ENCODE measurements at regions not wholly inside any gene's neighbourhood (a gene's known extent, or its start where the extent isn't known, plus 50 kb on each side); places are given as distances from the start of the nearest gene placed in this dataset.

GRCh38 chr2:43158259-43158880, 68.0 kb downstream of the ZFP36L2 start:
- H3K4me1 ChIP-seq (ENCODE audit: insufficient read depth), result no peaks in the 10 kb centered on the region
- DNase-seq (ENCODE audit: low spot score), result no peak

GRCh38 chr2:43157506-43158246, 68.7 kb downstream of the ZFP36L2 start:
- Histone ChIP-seq H3K36me3 (ENCODE audit: insufficient read depth) (no peaks in the 10 kb centered on the region), H3K27me3 (ENCODE audit: insufficient read depth) (no peaks in the 10 kb centered on the region), H3F3A (replicated peaks; ENCODE audit: low read depth) (no peaks in the 10 kb centered on the region), H3K4me2 (no peak overlapping the region), H3K9me2 (ENCODE audit: insufficient read depth) (no peaks in the 10 kb centered on the region), H3K4me3 (no peak overlapping the region), H2AFZ (no peak overlapping the region), H4K20me1 (replicated peaks; ENCODE audit: insufficient read depth) (no peaks in the 10 kb centered on the region), H3K27ac (ENCODE audit: low read depth) (no peak overlapping the region), H3K4me1 (ENCODE audit: insufficient read depth) (peaks cover 5% of the 10 kb centered on the region; the same call in 1 of the 2 replicates), H3K79me2 (replicated peaks; ENCODE audit: insufficient read depth) (no peaks in the 10 kb centered on the region)
- no peak overlapping the region for H3K4me3 Mint-ChIP-seq
- H3K27ac Mint-ChIP-seq, result 0 out of 2 replicates have a peak overlapping the region, but pooled peaks have one; percentile 47
- peaks cover 20% of the 10 kb centered on the region for H3K4me1 Mint-ChIP-seq
- H3K9me3 Mint-ChIP-seq, result no peaks in the 10 kb centered on the region
- ATAC-seq (no peak; the same call in 2 of the 3 replicates), DNase-seq (ENCODE audit: low spot score) (no peak)
- no peaks in the 10 kb centered on the region for H3K36me3 Mint-ChIP-seq (ENCODE audit: low read depth)
- H3K27me3 Mint-ChIP-seq (ENCODE audit: insufficient read depth, low read depth, poor library complexity), result peaks cover 16% of the 10 kb centered on the region
- TF ChIP-seq POLR2AphosphoS5 (IDR thresholded peaks at IDR 0.05; ENCODE audit: low read depth) (no peak), NANOG (IDR thresholded peaks at IDR 0.05; ENCODE audit: borderline replicate concordance) (no peak), JUNB (IDR thresholded peaks at IDR 0.05; ENCODE audit: unreplicated experiment) (no peak), STAT1 (IDR thresholded peaks at IDR 0.05; ENCODE audit: unreplicated experiment) (no peak), CREB1 (CRISPR knock-in tag; IDR thresholded peaks at IDR 0.05; ENCODE audit: low read depth) (no peak), ZNF114 (CRISPR knock-in tag; IDR thresholded peaks at IDR 0.05) (no peak), ZNF331 (CRISPR knock-in tag; IDR thresholded peaks at IDR 0.05; ENCODE audit: low read depth) (no peak), ZNF462 (CRISPR knock-in tag; IDR thresholded peaks at IDR 0.05) (no peak), ETS1 (IDR thresholded peaks at IDR 0.05) (no peak)

More at GRCh38 chr2:43158259-43158880, 68.0 kb downstream of the ZFP36L2 start:
- peaks cover 14% of the 10 kb centered on the region for H3K4me1 Mint-ChIP-seq
- Histone ChIP-seq H3K4me2 (no peak overlapping the region), H3F3A (replicated peaks; ENCODE audit: low read depth) (no peaks in the 10 kb centered on the region), H3K79me2 (replicated peaks; ENCODE audit: insufficient read depth) (no peaks in the 10 kb centered on the region), H3K36me3 (ENCODE audit: insufficient read depth) (no peaks in the 10 kb centered on the region), H2AFZ (peak overlapping the region; percentile 78), H3K27me3 (ENCODE audit: insufficient read depth) (no peaks in the 10 kb centered on the region), H3K27ac (ENCODE audit: low read depth) (no peak overlapping the region), H4K20me1 (replicated peaks; ENCODE audit: insufficient read depth) (no peaks in the 10 kb centered on the region), H3K9me2 (ENCODE audit: insufficient read depth) (no peaks in the 10 kb centered on the region), H3K4me3 (no peak overlapping the region)
- no peaks in the 10 kb centered on the region for H3K36me3 Mint-ChIP-seq (ENCODE audit: low read depth)
- H3K9me3 Mint-ChIP-seq, result no peaks in the 10 kb centered on the region
- peak; percentile 43 for ATAC-seq
- peaks cover 16% of the 10 kb centered on the region for H3K27me3 Mint-ChIP-seq (ENCODE audit: insufficient read depth, low read depth, poor library complexity)
- peak overlapping the region; percentile 13; the same call in 1 of the 2 replicates for H3K27ac Mint-ChIP-seq
- no peak overlapping the region for H3K4me3 Mint-ChIP-seq
- TF ChIP-seq ETS1 (IDR thresholded peaks at IDR 0.05) (no peak), ZNF114 (CRISPR knock-in tag; IDR thresholded peaks at IDR 0.05) (no peak)

Data from GM23338 (cell line).